ENCODE measurements at regions not wholly inside any gene's neighbourhood (a gene's known extent, or its start where the extent isn't known, plus 50 kb on each side); places are given as distances from the start of the nearest gene placed in this dataset.

- no peaks in the 10 kb centered on the region for H3K27me3 ChIP-seq (ENCODE audit: control insufficient read depth in 3 of 3, insufficient read depth in 3 of 3, low read length in 3 of 3)
- no peaks in the 10 kb centered on the region for H3K9me3 ChIP-seq (ENCODE audit: control insufficient read depth in 3 of 3, low read length in 3 of 3)
- H3K9ac ChIP-seq (ENCODE audit: low read depth in 1 of 3, low read length in 3 of 3), result no peak overlapping the region
- no peak overlapping the region for H3K4me3 ChIP-seq (ENCODE audit: low read length in 3 of 3)
- no peaks in the 10 kb centered on the region for H3K4me1 ChIP-seq (ENCODE audit: control insufficient read depth in 3 of 3, insufficient read depth in 3 of 3, low read length in 3 of 3)
- H3K27ac ChIP-seq (ENCODE audit: low read depth, low read length), result no peak overlapping the region
- H3K36me3 ChIP-seq (ENCODE audit: control insufficient read depth in 3 of 3, insufficient read depth in 3 of 3, low read length in 3 of 3), result no peaks in the 10 kb centered on the region
These were observed 436.7 kb upstream of the CFAP20DC start for GRCh38 chr3:59486520-59486919.

GRCh38 chr3:59483191-59483590, 433.4 kb upstream of the CFAP20DC start:
- Histone ChIP-seq H3K9ac (ENCODE audit: low read depth in 1 of 3, low read length in 3 of 3) (no peak overlapping the region), H3K4me1 (ENCODE audit: control insufficient read depth in 3 of 3, insufficient read depth in 3 of 3, low read length in 3 of 3) (no peaks in the 10 kb centered on the region), H3K36me3 (ENCODE audit: control insufficient read depth in 3 of 3, insufficient read depth in 3 of 3, low read length in 3 of 3) (no peaks in the 10 kb centered on the region), H3K4me3 (ENCODE audit: low read length in 3 of 3) (no peak overlapping the region), H3K27me3 (ENCODE audit: control insufficient read depth in 3 of 3, insufficient read depth in 3 of 3, low read length in 3 of 3) (no peaks in the 10 kb centered on the region), H3K27ac (ENCODE audit: low read depth, low read length) (no peak overlapping the region), H3K9me3 (ENCODE audit: control insufficient read depth in 3 of 3, low read length in 3 of 3) (no peaks in the 10 kb centered on the region)

- peaks cover 0 to under 1% (median 0%) of the 10 kb centered on the region in 3 donors for H3K27me3 ChIP-seq (ENCODE audit: control insufficient read depth in 3 of 3, insufficient read depth in 3 of 3, low read length in 3 of 3)
- no peaks in the 10 kb centered on the region for H3K36me3 ChIP-seq (ENCODE audit: control insufficient read depth in 3 of 3, insufficient read depth in 3 of 3, low read length in 3 of 3)
- no peaks in the 10 kb centered on the region for H3K9me3 ChIP-seq (ENCODE audit: control insufficient read depth in 3 of 3, low read length in 3 of 3)
- no peak overlapping the region for H3K27ac ChIP-seq (ENCODE audit: low read depth, low read length)
- H3K9ac ChIP-seq (ENCODE audit: low read depth in 1 of 3, low read length in 3 of 3), result no peak overlapping the region
- H3K4me1 ChIP-seq (ENCODE audit: control insufficient read depth in 3 of 3, insufficient read depth in 3 of 3, low read length in 3 of 3), result no peaks in the 10 kb centered on the region
- H3K4me3 ChIP-seq (ENCODE audit: low read length in 3 of 3), result no peak overlapping the region
These were observed 432.9 kb upstream of the CFAP20DC start for GRCh38 chr3:59482684-59483083.

GRCh38 chr3:59481776-59482400, 432.1 kb upstream of the CFAP20DC start:
- Histone ChIP-seq H3K4me1 (ENCODE audit: control insufficient read depth in 3 of 3, insufficient read depth in 3 of 3, low read length in 3 of 3) (no peaks in the 10 kb centered on the region), H3K27ac (ENCODE audit: low read depth, low read length) (no peak overlapping the region), H3K9ac (ENCODE audit: low read depth in 1 of 3, low read length in 3 of 3) (no peak overlapping the region), H3K27me3 (ENCODE audit: control insufficient read depth in 3 of 3, insufficient read depth in 3 of 3, low read length in 3 of 3) (peaks cover 0 to 3% (median 0%) of the 10 kb centered on the region in 3 donors), H3K36me3 (ENCODE audit: control insufficient read depth in 3 of 3, insufficient read depth in 3 of 3, low read length in 3 of 3) (no peaks in the 10 kb centered on the region), H3K9me3 (ENCODE audit: control insufficient read depth in 3 of 3, low read length in 3 of 3) (no peaks in the 10 kb centered on the region), H3K4me3 (ENCODE audit: low read length in 3 of 3) (no peak overlapping the region)

GRCh38 chr3:59480486-59480995, 430.7 kb upstream of the CFAP20DC start:
- no peak overlapping the region for H3K9ac ChIP-seq (ENCODE audit: low read depth in 1 of 3, low read length in 3 of 3)

GRCh38 chr3:59473636-59474035, 423.8 kb upstream of the CFAP20DC start:
- Histone ChIP-seq H3K27ac (ENCODE audit: low read depth, low read length) (no peak overlapping the region), H3K4me1 (ENCODE audit: control insufficient read depth in 3 of 3, insufficient read depth in 3 of 3, low read length in 3 of 3) (no peaks in the 10 kb centered on the region)

More at GRCh38 chr3:59480486-59480995, 430.7 kb upstream of the CFAP20DC start:
- Histone ChIP-seq H3K27me3 (ENCODE audit: control insufficient read depth in 3 of 3, insufficient read depth in 3 of 3, low read length in 3 of 3) (peaks cover 0 to 3% (median 0%) of the 10 kb centered on the region in 3 donors), H3K9me3 (ENCODE audit: control insufficient read depth in 3 of 3, low read length in 3 of 3) (no peaks in the 10 kb centered on the region), H3K27ac (ENCODE audit: low read depth, low read length) (no peak overlapping the region), H3K4me3 (ENCODE audit: low read length in 3 of 3) (no peak overlapping the region), H3K36me3 (ENCODE audit: control insufficient read depth in 3 of 3, insufficient read depth in 3 of 3, low read length in 3 of 3) (no peaks in the 10 kb centered on the region), H3K4me1 (ENCODE audit: control insufficient read depth in 3 of 3, insufficient read depth in 3 of 3, low read length in 3 of 3) (no peaks in the 10 kb centered on the region)

GRCh38 chr3:59472541-59472940, 422.7 kb upstream of the CFAP20DC start:
- Histone ChIP-seq H3K27me3 (ENCODE audit: control insufficient read depth in 3 of 3, insufficient read depth in 3 of 3, low read length in 3 of 3) (peaks cover 0 to 1% (median 0%) of the 10 kb centered on the region in 3 donors), H3K9ac (ENCODE audit: low read depth in 1 of 3, low read length in 3 of 3) (no peak overlapping the region), H3K27ac (ENCODE audit: low read depth, low read length) (no peak overlapping the region), H3K4me1 (ENCODE audit: control insufficient read depth in 3 of 3, insufficient read depth in 3 of 3, low read length in 3 of 3) (no peaks in the 10 kb centered on the region), H3K9me3 (ENCODE audit: control insufficient read depth in 3 of 3, low read length in 3 of 3) (no peaks in the 10 kb centered on the region), H3K36me3 (ENCODE audit: control insufficient read depth in 3 of 3, insufficient read depth in 3 of 3, low read length in 3 of 3) (no peaks in the 10 kb centered on the region), H3K4me3 (ENCODE audit: low read length in 3 of 3) (no peak overlapping the region)

More at GRCh38 chr3:59473636-59474035, 423.8 kb upstream of the CFAP20DC start:
- H3K36me3 ChIP-seq (ENCODE audit: control insufficient read depth in 3 of 3, insufficient read depth in 3 of 3, low read length in 3 of 3), result no peaks in the 10 kb centered on the region
- no peaks in the 10 kb centered on the region for H3K9me3 ChIP-seq (ENCODE audit: control insufficient read depth in 3 of 3, low read length in 3 of 3)
- H3K9ac ChIP-seq (ENCODE audit: low read depth in 1 of 3, low read length in 3 of 3), result no peak overlapping the region
- H3K27me3 ChIP-seq (ENCODE audit: control insufficient read depth in 3 of 3, insufficient read depth in 3 of 3, low read length in 3 of 3), result peaks cover 0 to 3% (median 0%) of the 10 kb centered on the region in 3 donors
- H3K4me3 ChIP-seq (ENCODE audit: low read length in 3 of 3), result no peak overlapping the region

- no peak overlapping the region for H3K4me3 ChIP-seq (ENCODE audit: low read length in 3 of 3)
- no peak overlapping the region for H3K9ac ChIP-seq (ENCODE audit: low read depth in 1 of 3, low read length in 3 of 3)
- H3K27ac ChIP-seq (ENCODE audit: low read depth, low read length), result no peak overlapping the region
- no peaks in the 10 kb centered on the region for H3K9me3 ChIP-seq (ENCODE audit: control insufficient read depth in 3 of 3, low read length in 3 of 3)
- H3K36me3 ChIP-seq (ENCODE audit: control insufficient read depth in 3 of 3, insufficient read depth in 3 of 3, low read length in 3 of 3), result no peaks in the 10 kb centered on the region
- H3K4me1 ChIP-seq (ENCODE audit: control insufficient read depth in 3 of 3, insufficient read depth in 3 of 3, low read length in 3 of 3), result no peaks in the 10 kb centered on the region
- H3K27me3 ChIP-seq (ENCODE audit: control insufficient read depth in 3 of 3, insufficient read depth in 3 of 3, low read length in 3 of 3), result no peaks in the 10 kb centered on the region
These were observed 420.3 kb upstream of the CFAP20DC start for GRCh38 chr3:59469948-59470723.

- no peak overlapping the region for H3K4me3 ChIP-seq (ENCODE audit: low read length in 3 of 3)
- no peak overlapping the region for H3K27ac ChIP-seq (ENCODE audit: low read depth, low read length)
- no peaks in the 10 kb centered on the region for H3K36me3 ChIP-seq (ENCODE audit: control insufficient read depth in 3 of 3, insufficient read depth in 3 of 3, low read length in 3 of 3)
- no peaks in the 10 kb centered on the region for H3K9me3 ChIP-seq (ENCODE audit: control insufficient read depth in 3 of 3, low read length in 3 of 3)
- H3K27me3 ChIP-seq (ENCODE audit: control insufficient read depth in 3 of 3, insufficient read depth in 3 of 3, low read length in 3 of 3), result no peaks in the 10 kb centered on the region
- H3K4me1 ChIP-seq (ENCODE audit: control insufficient read depth in 3 of 3, insufficient read depth in 3 of 3, low read length in 3 of 3), result no peaks in the 10 kb centered on the region
- H3K9ac ChIP-seq (ENCODE audit: low read depth in 1 of 3, low read length in 3 of 3), result no peak overlapping the region
These were observed 417.7 kb upstream of the CFAP20DC start for GRCh38 chr3:59467476-59467875.

- H3K27me3 ChIP-seq (ENCODE audit: control insufficient read depth in 3 of 3, insufficient read depth in 3 of 3, low read length in 3 of 3), result no peaks in the 10 kb centered on the region
- no peaks in the 10 kb centered on the region for H3K36me3 ChIP-seq (ENCODE audit: control insufficient read depth in 3 of 3, insufficient read depth in 3 of 3, low read length in 3 of 3)
- H3K4me1 ChIP-seq (ENCODE audit: control insufficient read depth in 3 of 3, insufficient read depth in 3 of 3, low read length in 3 of 3), result no peaks in the 10 kb centered on the region
- H3K4me3 ChIP-seq (ENCODE audit: low read length in 3 of 3), result no peak overlapping the region
- H3K9me3 ChIP-seq (ENCODE audit: control insufficient read depth in 3 of 3, low read length in 3 of 3), result peaks cover 0 to 2% (median 0%) of the 10 kb centered on the region in 3 donors
- no peak overlapping the region for H3K9ac ChIP-seq (ENCODE audit: low read depth in 1 of 3, low read length in 3 of 3)
- H3K27ac ChIP-seq (ENCODE audit: low read depth, low read length), result no peak overlapping the region
These were observed 414.4 kb upstream of the CFAP20DC start for GRCh38 chr3:59464187-59464586.

Data from skeletal muscle tissue (tissue), 3 donors.